NCI-H524 (cell line): ENCODE measurements at regions not wholly inside any gene's neighbourhood (a gene's known extent, or its start where the extent isn't known, plus 50 kb on each side); places are given as distances from the start of the nearest gene placed in this dataset.

Source experiments
- DNase-seq, 2 experiments: peaks; one replicate each; lab custom pipeline; 2025; lab: John Stamatoyannopoulos, UW

GRCh38 chr16:11474617-11475291, 112.0 kb downstream of the LITAF start:
- peak in 1 of 2 experiments; percentile 18 for DNase-seq

- DNase-seq, result no peak
These were observed 110.7 kb downstream of the LITAF start for GRCh38 chr16:11475896-11476630.

- DNase-seq, result no peak
These were observed 110.0 kb downstream of the LITAF start for GRCh38 chr16:11476676-11477075.

GRCh38 chr16:11478431-11479119, 108.1 kb downstream of the LITAF start:
- no peak for DNase-seq

GRCh38 chr16:11479916-11480315, 106.8 kb downstream of the LITAF start:
- DNase-seq, result no peak

- no peak for DNase-seq
These were observed 106.1 kb downstream of the LITAF start for GRCh38 chr16:11480634-11481033.

GRCh38 chr16:11481987-11482386, 104.7 kb downstream of the LITAF start:
- DNase-seq, result no peak

GRCh38 chr16:11482946-11483748, 103.6 kb downstream of the LITAF start:
- DNase-seq, result no peak

GRCh38 chr16:11484691-11485258, 101.9 kb downstream of the LITAF start:
- DNase-seq, result no peak

- no peak for DNase-seq
These were observed 101.0 kb downstream of the LITAF start for GRCh38 chr16:11485676-11486075.

GRCh38 chr16:11487289-11487688, 99.4 kb downstream of the LITAF start:
- no peak for DNase-seq

GRCh38 chr16:11488304-11488703, 98.4 kb downstream of the LITAF start:
- no peak for DNase-seq

- DNase-seq, result no peak
These were observed 95.2 kb downstream of the LITAF start for GRCh38 chr16:11491524-11491923.

- no peak for DNase-seq
These were observed 93.8 kb downstream of the LITAF start for GRCh38 chr16:11492808-11493530.

- DNase-seq, result no peak
These were observed 93.2 kb downstream of the LITAF start for GRCh38 chr16:11493531-11493929.

GRCh38 chr16:11494029-11494428, 92.7 kb downstream of the LITAF start:
- DNase-seq, result no peak

- no peak for DNase-seq
These were observed 92.3 kb downstream of the LITAF start for GRCh38 chr16:11494433-11494832.

- DNase-seq, result no peak
These were observed 91.7 kb downstream of the LITAF start for GRCh38 chr16:11495066-11495407.
